SH-SY5Y (cell line): ENCODE measurements at regions not wholly inside any gene's neighbourhood (a gene's known extent, or its start where the extent isn't known, plus 50 kb on each side); places are given as distances from the start of the nearest gene placed in this dataset.

ENCODE experiments used
- GATA2 ChIP-seq: IDR thresholded peaks from 2 replicates; pipeline ENCODE4 v1.6.1; 2011; ENCODE audit warnings: mild to moderate bottlenecking, low read depth, low read length
- GATA3 ChIP-seq: IDR thresholded peaks from 2 replicates; pipeline ENCODE4 v1.6.1; 2011; ENCODE audit warnings: low read depth, mild to moderate bottlenecking, low read length, moderate library complexity

DNA sequence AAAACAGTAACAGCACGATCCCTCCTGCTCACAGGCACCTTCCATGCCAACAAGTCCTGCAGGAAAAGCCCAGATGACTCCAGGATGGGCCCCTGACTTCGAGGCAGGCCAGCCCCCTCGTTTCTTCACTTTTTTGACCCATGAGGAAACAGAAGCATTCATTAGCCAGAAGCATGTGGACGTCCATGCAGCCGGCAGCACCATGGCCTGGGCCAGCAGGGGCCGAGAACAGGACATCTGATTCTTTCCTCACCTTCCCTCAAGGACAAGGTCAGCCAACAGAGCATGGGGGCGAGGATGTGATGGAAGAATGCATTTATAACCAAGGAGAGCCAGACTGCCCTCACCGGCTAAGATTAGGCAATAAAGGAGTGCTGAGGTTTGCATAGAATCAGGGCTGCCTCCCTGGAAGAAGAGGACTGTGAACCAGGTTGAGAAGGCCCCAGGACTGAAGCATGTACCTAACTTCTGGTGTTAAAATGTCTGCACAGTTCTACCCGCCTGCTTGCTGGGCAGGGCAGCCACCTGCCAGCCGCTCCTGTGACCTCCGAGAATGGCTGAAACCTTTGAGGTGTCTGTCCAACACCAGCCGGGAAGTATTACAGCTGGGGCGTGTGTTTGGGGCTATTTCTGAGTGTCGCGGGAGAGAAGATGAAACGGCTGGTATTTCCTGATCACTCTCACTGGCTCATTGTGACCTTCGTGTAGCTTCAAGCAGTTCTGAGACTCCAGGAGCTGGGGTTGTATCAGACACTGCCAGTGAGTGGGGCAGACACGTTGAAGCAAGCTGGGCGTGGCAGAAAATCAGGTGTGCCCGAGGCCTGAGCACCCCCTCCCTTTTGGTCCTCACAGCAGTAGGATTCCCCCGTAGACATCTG, 94.0 kb upstream of the TNRC6C start:
- TF ChIP-seq GATA3 = no peak

DNA sequence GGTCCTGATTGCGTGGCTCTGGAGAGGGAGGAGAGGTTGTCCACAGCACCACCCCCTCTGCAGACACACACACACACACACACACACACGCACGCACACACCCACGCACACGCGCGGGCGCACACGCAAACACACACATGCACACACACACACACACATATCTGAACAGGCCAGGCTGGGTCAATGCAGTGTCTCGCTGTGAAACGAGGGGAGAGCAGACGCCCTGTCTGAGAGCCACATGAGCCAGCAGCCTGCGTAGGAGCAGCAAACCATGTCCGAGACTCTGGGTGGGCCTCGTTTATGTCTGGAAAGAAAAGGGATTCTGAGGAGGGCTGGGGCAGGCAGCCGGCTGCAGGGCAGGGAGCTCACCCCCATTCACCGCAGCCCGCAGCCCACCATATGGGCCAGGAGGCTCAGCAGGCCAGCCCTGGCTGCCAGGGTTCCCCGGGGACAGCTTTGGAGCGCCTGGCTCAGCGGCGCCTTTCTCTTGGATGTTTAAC, 93.3 kb upstream of the TNRC6C start:
- no peak for TF ChIP-seq GATA2
- TF ChIP-seq GATA3 = no peak

DNA sequence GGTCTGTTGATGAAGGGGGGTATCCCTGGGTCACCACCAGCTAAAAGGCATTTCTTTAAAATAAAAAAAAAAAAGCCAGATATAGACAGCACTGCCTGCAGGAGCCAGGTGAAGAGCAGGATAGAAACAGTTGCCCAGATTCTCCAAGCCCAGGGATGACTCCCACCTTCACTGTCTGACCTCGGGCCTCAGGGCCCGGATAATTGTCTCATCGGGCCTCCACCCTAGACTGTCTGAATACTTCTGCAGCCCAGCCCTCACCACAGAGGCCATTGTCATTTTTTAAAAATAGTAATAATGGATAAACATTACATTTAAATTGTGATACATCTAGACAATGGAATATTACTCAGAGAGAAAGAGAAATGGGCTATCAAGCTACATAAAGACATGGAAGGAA, 92.8 kb upstream of the TNRC6C start:
- TF ChIP-seq GATA2 (no peak), GATA3 (no peak)

DNA sequence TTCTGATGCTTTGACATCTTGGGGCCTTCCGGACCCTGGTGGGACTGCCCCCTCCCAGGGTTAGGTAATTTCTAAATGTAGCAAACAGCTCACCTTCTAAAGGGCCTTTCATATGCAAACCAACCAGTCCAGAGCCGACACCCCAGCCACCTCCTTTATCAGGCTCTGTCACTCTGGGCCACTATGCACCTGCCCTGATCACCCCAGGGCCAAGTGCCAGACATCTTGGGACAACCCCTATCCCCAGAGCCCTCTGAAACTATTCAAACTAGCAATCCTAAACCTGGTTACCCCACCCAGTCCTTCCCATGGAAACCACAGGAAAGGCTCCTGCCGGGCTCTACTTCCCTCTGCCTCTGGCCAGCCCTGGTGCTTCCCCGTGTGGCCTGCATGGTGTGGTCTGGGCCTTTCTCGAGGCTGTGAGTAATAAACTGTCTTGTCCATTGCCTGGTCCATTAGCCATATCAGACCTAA, 91.2 kb upstream of the TNRC6C start:
- no peak for TF ChIP-seq GATA2
- no peak for TF ChIP-seq GATA3

DNA sequence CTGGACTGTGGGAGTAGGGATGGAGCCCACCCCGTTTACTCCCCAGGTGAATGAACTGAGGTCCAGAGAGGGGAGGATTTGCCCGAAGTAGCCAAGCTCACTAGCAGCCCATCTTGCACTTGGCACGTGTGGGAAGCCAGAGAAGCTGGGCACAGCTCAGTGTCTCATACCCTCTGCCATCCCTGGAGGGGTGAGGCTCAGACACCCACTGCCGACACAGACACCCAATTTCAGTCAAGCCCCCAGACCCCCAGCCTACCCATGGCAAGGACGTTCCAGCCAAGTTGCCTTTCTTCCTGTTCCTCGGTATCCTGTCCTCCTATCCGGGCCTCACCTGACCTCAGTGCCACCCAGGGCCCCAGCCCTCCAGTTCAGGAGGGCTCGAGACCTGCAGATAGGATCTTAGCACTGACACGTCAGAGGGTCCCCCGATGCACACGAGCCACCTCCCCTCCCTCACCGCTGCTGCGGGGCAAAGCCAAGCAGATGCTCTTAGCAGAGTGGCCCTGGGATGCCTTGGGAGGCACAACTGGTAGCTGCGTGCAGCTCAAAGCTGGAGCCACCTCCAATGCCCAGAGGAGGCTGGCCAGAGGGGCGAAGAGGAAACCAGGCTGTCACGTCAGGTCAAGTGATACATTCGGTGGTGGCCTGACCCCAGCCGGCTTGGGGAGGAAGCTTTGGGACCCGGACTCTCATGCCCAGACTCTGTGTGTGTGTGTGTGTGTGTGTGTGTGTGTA, 90.4 kb upstream of the TNRC6C start:
- TF ChIP-seq GATA2 = no peak
- no peak for TF ChIP-seq GATA3

DNA sequence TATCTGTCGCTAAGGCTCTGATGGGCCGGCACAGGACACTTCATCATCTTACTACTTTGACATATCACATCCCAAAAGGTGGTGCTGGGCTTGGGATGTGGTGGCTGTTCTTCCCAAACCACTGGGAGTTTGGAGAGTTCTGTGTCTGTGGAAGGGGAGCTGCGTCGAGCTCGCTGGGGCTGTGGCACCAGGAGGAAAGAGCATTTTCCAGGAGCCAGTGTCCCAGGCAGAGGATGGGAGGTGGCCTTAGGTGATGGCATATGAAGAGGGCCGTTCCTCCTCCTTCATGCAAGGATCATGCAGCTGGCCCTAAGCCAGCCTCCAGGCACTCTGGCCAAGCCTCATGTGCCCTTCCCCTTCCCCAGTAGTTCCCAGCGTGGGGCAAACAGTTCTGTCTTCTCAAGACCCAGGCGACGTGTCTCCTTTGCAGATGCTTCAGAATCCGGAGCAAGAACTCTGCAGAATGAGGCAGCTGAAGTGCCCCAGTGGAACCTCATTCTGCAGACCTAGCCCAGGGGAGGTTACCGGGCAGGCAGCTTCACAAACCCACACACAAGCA, 89.4 kb upstream of the TNRC6C start:
- no peak for TF ChIP-seq GATA3
- TF ChIP-seq GATA2 = no peak

DNA sequence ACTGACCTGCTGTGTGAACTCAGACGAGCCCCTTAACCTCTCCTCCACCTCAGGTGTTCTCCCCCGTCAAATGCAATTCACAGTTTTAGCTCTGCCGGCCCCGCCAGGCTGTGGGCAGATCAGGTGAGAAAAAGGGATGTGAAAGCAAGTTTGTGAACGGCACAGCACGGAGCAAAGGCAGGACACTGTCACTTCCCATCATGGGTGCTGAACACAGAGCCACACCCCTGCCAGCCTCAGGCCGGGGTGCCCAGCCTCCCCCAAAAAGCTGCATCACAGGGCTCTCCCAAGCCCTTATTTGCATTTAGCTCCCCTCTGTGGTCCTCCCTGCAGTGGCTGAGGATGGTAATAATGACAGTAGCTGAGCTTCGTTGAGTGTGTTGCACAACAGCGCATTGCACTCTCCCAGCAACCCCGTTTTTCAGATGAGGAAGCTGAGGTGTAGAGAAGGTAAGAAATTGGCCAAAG, 88.8 kb upstream of the TNRC6C start:
- TF ChIP-seq GATA3 = no peak
- TF ChIP-seq GATA2 = no peak

DNA sequence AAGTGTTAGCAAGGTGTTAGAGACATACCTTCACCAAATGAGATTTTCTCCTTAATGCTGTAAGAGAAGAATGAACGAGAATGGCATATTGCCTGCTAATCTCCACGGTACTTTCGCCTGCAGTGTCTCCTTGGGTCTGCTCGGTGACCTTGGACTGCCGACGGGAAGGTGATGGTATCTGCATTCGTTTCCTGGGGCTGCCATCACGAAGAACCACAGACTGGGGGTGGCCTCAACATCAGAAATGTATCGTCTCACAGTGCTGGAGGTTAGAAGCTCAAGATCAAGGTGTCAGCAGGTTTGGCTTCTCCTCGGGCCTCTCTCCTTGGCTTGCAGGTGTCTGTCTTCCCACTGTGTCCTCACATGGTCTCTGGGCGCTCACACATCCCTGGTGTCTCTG, 86.3 kb upstream of the TNRC6C start:
- no peak for TF ChIP-seq GATA3
- TF ChIP-seq GATA2 = 0 out of 2 replicates have a peak, but pooled peaks have one; percentile 29

DNA sequence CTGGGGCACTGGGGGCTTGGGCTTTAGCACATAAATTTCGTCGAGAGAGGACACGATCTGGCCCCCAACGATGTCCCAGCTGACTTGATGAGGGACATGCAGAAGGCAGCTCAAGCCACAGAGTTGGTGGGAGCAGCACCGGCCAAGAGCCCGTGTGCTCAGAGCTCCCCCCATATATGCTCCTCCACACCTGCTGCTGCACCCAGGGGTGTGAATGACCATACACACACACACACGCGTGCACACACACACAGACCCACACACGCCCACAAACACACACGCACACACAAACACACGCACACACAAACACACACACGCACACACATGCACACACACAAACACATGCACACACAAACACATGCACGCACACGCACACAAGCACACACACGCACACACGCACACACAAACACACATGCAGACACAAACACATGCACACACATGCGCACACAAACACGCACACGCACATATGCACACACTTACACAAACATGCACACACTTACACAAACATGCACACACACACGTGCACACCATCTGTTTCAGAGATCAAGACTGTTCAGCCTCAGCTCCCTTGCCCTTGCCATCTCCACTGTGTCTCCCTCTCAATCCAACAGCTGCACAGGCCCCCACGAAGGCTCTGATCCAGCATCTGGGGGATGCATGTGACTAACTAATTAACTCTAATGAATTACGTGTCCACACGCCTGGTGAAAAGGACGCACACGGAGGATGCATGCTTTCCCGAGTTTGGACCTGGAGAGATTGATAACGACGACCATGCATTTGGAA, 85.6 kb upstream of the TNRC6C start:
- TF ChIP-seq GATA2 (no peak), GATA3 (no peak)

DNA sequence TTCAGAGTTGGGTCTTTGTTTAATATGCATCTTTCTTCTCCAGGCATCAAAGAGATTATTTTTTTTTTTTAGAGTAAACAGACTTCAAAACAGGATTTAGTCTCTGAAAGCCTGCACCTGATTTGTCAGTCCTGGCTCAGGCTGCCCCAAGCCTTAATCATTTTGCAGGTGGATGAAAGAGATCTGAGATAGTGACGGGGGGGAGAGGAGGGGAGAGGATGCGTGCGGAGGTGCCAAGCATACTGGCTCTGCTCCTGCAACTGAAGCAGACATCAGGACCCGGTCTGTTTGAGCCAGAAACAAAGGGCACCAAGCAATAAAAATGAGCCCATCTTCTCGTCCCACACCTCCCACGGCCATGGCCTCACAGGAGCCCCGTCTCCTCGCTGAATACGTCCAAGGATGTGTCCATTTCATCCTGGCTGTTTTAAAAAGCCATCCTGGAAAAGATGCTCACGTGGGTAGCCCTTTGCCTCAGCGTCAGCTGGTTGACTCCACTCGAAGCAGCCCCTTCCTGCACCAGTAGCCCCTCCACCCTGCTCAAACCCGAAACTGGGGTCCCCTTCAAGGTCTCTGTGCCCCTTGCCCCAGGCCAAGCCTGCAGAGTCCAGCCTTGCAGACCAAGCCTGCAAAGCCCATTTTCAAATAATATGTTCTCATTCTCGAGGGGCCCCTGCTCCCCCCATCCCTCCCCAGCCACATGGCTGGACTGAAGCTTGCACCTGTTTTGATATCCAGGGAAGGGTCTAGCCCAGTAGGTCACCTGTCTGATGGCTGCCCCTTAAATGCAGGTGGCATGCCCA, 84.8 kb upstream of the TNRC6C start:
- peak; percentile 97 for TF ChIP-seq GATA2
- TF ChIP-seq GATA3 = no peak

DNA sequence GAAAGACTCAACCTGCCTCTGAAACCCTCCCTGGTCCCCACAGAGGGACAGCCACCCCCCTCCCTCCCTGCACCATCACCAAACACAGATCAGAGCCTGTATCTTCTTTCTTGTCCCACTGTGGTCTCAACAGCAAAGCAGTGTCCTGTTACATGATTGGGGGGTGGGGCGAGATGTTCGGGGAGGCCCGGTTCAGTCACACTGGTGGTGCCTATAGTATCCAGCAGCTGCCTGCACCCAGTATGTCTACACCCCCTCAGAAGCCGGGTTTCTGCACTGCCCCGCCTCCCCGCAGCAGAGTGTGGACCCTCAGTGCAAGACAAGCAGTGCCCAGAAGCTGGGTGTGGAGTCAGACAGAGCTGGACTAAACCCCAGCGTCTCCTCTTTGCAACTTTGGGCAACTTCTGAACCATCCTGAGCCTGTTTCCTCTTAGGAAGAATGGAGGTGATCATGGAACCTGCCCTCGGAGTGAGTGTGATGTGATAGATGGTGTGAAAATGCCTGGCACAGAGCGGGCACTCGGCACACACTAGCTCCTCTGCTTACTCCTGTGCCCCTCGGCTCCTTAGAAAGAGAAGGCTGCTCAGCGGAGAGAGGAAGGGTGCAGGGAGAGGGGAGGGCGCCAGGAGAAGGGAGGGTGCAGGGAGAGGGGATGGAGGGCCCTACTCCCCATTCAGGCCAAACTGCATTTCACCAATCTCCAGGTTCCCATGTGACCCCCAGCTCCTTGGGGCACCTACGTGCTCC, 84.0 kb upstream of the TNRC6C start:
- no peak for TF ChIP-seq GATA2
- no peak for TF ChIP-seq GATA3

DNA sequence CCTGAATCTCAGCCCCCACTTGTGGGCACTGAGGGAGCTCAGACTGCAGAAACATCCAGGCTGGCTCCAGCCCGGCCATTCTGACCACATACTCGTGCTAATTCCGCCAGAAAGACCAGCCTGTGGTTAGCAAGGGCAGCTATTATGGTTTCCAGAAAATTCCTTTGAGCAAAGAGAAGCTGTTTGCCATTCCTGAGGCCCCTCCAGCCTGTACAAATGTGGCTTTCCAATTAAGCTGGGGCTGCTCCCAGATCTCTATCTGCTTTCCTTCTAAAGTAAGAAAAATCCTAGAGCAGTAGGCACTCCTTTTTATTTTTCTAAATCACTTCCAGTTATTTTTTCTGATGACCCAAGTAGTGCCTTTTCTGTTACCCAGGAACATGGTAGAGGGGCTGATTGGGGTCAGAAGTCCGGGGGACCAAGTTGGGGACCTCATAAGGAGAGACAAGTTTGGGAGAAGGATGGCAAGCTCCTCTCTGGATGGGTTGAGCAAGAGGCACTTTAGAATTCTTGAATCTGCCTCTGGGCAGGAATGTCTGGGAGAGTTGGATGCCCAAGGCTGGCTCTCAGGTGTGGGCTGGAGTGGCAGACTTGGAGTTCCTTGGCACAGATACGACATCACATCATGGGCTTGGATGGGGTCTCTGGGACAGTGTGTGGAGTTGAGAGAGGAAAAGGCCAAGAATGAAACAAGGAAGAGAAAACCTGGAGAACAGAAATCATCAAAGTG, 83.3 kb upstream of the TNRC6C start:
- TF ChIP-seq GATA3 (no peak), GATA2 (peak; percentile 41; the same call in 1 of the 2 replicates)

DNA sequence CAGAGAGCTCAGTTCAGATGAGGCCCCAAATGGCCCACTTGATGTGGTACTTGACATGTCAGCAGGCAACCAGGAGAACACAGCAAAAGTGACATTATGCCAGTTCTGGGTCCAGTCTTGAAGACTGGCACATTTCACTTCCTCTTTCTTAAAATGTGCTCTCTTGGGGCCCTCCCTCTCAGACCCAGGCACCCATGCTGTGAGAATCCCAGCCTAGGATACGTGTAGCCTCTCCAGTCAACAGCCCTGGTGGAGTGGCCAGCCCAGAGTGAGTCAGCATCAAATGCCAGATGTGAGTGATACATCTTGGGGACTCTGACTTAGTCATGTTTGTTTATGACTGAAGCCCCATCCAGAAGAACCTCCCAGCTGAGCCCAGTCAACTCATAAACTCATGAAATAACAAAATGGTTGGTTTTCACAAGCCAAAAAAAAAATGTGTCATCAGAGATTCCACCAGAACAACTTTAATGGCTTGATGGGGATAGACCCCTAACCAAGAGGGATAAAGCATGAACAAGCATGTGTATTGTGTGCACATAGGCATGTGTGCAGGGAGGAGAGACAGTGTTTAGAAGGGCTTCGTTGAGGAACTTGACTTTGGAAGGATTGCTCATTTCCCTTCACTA, 82.5 kb upstream of the TNRC6C start:
- no peak for TF ChIP-seq GATA3
- TF ChIP-seq GATA2 = no peak
